Sciatic nerve (tissue), 2 donors: ENCODE measurements at regions not wholly inside any gene's neighbourhood (a gene's known extent, or its start where the extent isn't known, plus 50 kb on each side); places are given as distances from the start of the nearest gene placed in this dataset.
A peak's percentile ranks its signal among the peaks of the same experiment; 100 is the strongest.
"Not testable (repeated sequence)": the region's sequence is repeated elsewhere in the genome, so short reads cannot be mapped to it uniquely, and the experiment has no call there.

Experiments used
- ATAC-seq: fragments of 200-7000 bp; cut with Tn5 transposase; one replicate; pipeline ENCODE4 v1.9.1; 2020; ENCODE audit warnings: mild to moderate bottlenecking, moderate library complexity
- DNase-seq: peaks from one replicate; pipeline ENCODE4 v3.0.0-alpha.2; 2020; ENCODE audit warnings: low spot score
- intact Hi-C: fragments of 100-400 bp; cut with DNase I; formaldehyde crosslinking; loops from one replicate; pipeline ENCODE4 v1.14.2; 2022
- donor health status: DM: no; HTN: no; CAD: no.
- donor health status: DM: no; HTN: no; CAD: no.

DNA sequence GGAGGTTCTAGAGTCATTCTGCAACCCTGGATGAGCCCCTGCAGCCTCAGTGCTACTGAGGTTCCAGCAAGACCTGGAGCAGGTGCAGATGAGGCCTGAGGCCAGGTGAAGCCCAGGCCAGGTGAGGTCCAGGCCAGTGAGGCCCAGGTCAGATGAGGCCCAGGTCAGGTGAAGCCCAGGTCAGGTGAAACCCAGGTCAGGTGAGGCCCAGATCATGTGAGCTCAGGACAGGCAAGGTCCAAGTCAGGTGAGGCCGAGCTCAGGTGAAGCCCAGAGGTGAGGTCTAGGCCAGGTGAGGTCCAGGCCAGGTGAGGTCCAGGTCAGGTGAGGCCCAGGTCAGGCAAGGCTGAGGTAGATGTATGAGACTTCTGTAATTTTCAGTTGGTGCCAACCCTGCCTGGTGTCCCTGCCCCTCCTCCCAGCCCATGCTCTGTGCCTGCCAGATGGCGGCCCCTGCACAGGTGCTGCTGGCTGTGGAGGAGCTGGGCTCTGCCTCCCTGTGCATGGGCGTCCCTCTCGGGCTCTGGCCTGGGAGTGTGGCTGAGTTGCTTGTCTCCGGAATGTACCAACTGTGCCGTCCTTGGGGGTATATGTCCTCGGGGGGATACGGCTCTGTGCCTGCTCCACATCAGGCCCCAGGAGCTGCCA is 388.5 kb downstream of the TMEM121 start:
- intact Hi-C loops, result no loop called here
- ATAC-seq (no peak), DNase-seq (no peak)

DNA sequence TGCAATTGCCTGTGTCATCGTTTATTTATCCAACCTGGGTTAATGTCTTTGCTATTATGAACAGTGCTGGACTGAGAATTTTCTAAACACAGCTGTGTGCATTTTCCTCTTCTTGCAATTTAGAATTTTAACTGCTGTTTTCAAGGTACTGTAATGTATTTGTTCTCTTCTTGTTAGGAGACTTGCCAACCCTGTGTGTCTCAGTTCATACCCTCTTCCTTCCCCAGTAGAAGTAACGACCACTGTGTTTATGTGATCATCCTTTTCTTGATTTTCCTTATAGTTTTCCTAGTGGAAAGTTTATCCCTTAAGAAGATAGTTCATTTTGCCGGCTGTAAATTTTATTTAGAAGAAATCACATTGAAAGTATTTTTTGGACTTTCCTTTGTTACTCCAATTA is 389.2 kb downstream of the TMEM121 start:
- ATAC-seq, DNase-seq, intact Hi-C loops: not testable (repeated sequence)

DNA sequence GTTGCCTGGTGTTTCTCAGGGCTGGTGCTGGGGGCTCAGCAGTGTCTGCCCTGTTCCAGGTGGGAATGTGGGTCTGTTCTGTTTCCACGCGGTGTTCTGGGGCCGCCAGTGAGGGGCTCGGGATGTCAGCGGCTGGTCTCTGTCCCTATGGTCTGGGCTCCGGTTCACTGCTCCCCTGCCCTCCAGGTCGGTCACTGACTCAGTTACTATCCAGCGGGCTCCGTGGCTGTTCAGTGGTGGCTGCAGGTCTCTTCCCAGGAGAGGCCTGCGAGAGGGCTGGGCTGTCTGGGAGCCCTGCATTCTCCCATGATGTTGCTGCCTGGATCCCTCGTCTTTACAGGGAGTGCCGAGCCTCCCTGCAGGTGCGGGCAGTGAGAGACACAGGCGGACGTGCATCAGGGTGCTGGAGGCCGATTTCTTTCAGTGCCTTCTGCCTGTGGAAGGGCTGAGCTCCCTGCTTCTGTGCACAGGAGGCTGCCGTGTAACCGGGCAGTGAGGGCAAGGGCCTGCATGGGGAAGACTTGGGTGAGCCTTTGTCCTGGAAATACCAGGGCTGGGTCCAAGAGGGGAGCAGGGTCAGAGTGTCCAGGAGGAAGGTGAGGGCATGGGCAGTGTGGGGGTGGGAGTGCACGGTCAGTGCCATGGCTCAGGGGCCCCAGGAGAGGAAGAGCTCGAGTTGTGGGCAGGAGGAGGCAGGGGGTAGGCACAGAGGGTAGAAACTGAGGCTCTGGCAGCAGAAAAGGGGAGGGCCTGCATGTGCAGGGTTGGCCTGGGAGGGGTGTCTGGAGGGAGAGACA is 391.0 kb downstream of the TMEM121 start:
- ATAC-seq, intact Hi-C loops, DNase-seq: not testable (repeated sequence)

DNA sequence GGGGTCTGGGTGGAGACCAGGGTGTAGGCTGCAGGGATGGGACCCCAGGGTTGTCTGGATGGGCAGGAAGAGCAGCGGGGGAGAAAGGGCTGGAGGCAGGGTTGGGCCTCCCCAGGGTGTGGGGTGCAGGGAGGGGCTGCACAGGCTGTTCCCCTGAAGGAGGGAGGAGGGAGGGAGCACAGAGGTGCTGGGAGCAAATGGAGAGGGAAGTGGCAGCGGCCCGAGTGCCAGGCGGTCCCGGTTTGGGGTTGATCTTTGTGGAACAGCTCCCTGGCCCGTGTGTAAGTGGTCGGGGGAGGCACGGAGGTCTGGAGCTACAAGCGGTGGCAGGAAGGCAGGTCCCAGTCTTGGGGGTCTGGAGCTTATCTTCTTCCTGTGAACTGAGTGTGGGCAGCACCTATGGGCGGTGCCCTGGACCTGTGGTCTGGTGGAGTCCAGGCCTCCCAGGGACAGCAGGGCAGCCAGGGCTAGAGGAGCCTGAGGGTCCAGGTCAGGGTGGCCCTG is 391.6 kb downstream of the TMEM121 start:
- intact Hi-C loops, result no loop called here
- DNase-seq (no peak), ATAC-seq (no peak)

DNA sequence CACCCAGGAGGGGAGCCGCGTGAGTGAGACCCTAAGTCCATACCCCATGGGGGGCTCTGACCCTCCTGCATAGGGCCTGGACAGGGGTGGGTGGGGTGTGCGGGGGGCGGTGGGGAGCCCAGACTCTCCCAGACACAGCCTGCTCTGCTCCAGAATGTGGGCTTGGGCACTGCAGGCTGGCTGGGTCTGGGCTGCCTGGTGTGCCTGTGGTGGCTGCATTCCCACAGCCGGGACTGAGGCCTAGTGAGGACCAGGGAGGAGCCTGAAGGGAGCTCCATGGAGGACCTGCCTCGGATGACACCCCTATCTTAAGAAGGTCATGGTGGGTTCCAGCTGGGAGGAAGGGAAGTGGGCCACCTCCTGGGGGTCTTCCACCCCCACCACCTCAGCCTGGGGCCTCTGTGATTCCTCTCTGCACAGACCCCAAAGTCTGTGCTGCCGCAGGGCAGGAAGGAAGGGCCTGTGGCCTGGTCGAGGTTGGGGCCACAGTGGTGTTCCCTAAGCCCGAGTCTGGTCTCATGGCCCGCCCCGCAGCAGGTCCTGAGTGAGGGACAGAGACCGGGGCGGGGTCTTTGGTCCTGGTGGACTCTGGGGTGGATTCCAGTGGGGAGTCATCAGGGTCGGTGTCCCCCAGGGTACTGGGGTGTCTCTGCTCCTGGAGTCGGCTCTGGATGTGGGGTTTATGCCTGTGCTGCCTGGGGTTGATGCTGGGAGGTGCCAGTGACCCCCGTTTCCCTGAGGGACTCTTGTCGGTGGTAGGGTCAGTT is 392.3 kb downstream of the TMEM121 start:
- DNase-seq, result peak; percentile 35
- ATAC-seq, result no peak
- intact Hi-C loops, result no loop called here

GRCh38 chr14:105919458-105920150 is 393.2 kb downstream of the TMEM121 start:
- intact Hi-C loops, result no loop called here
- no peak for ATAC-seq
- DNase-seq, result peak; percentile 36

- intact Hi-C loops, ATAC-seq: not testable (repeated sequence)
- peak; percentile 26 for DNase-seq
Observed at GRCh38 chr14:105920151-105920700, 393.8 kb downstream of the TMEM121 start.

DNA sequence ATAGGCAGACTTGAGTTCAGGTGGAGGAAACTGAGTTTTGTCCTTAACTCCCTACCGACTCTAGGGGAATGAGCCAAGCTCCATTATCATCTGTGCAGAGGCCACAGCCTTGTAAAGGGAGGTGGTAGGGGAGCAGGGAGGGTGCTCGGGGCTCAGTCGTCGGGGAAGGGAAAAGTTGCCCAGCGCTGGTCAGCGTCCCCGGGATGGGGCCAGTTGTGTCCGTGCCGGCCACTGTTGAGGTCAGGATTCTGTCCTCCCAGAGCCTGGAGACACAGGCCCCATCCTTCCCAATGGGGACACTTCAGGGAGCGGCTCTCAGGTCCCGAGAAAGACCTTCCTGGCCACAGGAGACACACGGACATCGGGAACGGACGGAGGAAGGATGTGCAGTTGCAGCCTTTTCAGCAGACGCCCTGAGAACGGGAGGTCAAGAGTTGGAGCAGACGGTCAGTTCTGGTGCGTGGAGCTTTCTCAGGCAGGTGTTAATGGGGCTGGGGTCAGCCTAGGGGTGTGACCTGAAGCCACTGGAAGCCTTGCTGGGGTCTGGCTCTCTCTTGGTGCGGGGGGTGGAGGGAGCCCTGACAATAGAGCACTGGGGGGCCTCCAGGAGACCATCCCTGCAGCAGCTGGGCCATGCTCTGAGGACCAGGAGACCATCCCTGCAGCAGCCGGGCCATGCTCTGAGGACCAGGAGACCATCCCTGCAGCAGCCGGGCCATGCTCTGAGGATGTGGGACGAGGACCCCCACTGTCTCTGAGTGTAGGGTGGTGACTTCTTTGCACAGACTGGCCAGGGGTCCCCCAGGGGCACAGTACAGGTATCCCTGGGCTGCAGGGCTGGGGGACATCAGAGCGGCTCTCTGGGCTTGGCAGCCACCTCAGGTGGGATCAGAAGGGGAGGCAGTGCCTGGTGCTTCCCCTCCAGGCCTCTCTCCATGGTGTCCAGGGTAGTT is 394.7 kb downstream of the TMEM121 start:
- peak; percentile 25 for DNase-seq
- ATAC-seq, intact Hi-C loops: not testable (repeated sequence)

DNA sequence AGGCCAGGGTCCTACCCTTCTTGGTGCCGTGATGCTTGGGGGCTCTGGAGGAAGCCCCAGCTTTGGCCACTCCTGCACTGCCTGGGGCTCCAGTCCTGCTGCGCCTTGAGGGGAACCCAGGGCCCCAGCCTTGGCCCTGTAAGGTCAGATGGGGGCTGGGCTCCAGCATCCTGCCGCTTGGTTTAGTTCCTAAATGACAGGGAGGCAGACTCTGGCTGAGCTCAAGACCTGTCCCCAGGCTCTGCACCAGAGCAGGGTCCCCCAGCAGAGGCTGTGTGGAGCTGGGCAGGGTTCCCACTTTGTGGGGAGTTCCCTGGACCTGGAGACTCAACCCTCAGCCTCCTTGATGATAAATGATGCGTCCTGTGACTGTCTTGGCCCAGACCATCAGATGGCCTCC is 395.4 kb downstream of the TMEM121 start:
- ATAC-seq, intact Hi-C loops: not testable (repeated sequence)
- peak; percentile 18 for DNase-seq

DNA sequence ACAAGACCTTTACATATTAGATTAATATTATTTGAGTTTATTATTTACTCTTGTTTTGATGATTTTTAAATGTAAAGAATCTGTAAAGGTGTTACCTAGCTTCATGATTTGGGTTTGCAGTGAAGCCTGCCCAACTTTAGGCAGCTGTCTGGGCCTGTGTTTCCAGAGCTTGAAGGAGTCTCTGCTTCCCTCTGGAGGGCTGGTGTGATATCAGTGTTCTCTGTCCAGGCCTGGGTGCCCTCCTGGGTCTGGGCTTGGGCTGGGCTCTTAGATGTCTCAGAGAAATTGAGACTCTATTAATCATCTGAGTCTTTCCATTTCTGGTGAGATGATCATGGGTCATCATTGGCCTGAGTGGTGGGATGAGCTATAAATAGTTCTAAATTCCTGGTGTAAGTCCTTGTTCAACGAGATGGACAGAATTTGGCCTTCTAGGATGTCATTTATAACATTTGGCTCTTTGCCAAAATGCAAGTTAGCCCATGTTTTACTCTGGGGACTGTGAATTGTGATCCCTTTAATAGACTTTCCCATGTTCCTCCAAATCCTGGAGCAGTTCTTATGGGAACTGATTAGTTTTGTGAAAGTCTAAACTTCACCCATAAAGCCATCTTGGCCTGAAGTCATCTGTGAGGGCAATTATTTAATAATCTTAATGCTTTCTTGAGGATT is 397.3 kb downstream of the TMEM121 start:
- DNase-seq, intact Hi-C loops, ATAC-seq: not testable (repeated sequence)

GRCh38 chr14:105924951-105925591 is 398.7 kb downstream of the TMEM121 start:
- ATAC-seq, result no peak

GRCh38 chr14:105925615-105926372 is 399.4 kb downstream of the TMEM121 start:
- no peak for ATAC-seq
- intact Hi-C loops, result no loop called here
- DNase-seq, result peak; percentile 43

More at GRCh38 chr14:105924951-105925591, 398.7 kb downstream of the TMEM121 start:
- peak; percentile 30 for DNase-seq
- intact Hi-C loops, result no loop called here

DNA sequence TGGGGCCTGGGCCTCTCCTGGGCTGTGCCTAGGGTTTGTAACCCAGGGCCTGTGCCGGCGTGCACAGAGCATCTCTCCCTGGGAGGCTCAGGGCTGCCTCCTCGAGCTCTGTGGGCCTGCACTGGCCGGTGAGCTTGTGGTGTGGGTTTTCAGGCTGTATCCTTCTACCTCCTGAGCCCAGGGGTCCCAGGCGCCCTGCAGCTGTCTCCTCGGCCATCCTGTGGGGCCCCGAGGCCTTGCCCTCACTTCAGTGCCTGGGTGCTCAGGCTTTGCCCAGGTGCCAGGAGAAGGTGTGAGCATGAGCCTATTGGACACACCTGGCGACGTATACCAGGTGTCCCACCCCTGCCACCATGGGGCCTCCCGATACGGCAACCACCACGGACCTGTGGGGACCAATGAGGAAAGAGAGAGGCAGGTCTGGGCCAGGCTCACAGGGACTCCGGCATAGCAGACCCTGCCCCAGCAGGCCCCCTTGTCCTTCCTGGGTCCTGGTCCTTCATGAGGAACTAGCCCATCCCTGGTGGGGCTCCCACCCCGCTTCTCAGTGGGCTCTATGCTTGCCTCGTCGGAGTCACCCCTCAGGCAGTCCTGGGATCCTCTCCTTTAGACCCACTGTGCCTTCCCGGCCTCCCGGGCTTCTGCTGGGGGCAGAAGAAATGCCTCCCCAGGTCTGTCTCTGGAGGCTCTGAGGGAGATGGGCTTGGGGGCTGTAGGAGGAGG is 400.2 kb downstream of the TMEM121 start:
- DNase-seq (peak; percentile 33), ATAC-seq (no peak)
- intact Hi-C loops, result no loop called here

DNA sequence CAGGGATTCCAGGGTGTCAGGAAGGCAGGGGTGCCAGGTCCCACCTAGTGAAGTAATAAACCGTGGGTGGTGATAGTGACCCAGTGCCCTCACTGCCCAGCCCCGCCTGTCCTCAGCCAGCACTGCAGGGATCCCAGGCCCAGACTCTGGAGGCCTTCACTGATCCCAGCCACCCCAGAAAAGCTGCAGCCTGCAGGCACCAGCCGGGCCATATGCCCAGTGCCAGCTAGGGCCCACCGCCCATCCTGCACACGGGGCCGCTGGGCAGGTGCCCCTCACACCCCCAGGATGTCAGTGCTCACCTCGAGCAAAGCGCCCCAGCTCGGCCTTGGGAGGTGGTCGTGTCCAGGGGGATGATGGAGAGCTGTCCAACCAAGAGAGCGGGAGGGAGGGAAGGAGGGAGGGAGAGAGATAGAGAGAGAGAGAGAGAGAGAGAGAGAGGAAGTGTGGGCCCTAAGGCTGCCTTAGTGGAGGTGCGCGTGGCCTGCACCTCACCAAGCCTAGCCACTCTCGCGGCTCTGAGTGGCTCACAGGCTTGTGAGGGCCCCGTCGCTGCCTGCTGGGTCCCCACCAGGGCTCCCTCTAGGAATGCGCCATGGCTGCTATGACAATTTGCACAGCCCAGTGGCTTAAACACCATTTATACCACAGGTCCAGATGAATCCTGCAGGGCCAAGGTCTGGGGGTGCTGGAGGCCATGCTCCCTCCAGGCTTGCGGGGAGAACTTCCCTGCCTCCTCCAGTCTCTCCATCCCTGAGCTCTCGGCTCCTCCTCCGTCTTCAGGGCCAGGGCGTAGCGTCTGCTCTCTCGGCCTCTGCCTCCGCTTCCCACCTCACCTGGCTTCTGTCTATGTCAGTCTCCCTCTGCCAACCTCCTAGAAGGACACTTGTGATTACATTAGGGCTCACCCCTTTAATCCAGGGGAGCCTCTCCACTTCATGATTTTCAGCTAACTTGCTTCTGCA is 401.0 kb downstream of the TMEM121 start:
- ATAC-seq, result no peak
- peak; percentile 39 for DNase-seq
- intact Hi-C loops, result no loop called here
